ENCODE measurements at regions not wholly inside any gene's neighbourhood (a gene's known extent, or its start where the extent isn't known, plus 50 kb on each side); places are given as distances from the start of the nearest gene placed in this dataset.

DNA sequence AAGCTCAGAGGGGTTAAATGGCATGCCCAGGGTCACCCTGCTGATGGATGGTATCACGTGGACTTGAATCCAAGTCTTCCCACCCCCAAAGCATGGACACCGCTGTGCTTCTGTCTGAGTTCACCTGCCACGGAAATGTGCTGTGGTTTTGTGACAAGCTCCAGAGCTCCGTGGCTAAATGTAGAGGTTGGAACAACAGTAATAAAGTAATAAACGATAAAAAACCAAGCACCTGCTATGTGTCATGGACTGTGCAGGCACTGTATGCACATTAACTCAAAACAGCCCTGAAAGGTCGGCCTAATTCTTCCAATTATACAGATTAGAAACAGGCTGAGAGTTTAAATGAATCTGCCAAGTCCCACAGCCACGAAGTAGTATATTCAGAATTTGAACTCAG, 182.1 kb upstream of the NAV2 start (continued):
- TF ChIP-seq, protein P1, sequence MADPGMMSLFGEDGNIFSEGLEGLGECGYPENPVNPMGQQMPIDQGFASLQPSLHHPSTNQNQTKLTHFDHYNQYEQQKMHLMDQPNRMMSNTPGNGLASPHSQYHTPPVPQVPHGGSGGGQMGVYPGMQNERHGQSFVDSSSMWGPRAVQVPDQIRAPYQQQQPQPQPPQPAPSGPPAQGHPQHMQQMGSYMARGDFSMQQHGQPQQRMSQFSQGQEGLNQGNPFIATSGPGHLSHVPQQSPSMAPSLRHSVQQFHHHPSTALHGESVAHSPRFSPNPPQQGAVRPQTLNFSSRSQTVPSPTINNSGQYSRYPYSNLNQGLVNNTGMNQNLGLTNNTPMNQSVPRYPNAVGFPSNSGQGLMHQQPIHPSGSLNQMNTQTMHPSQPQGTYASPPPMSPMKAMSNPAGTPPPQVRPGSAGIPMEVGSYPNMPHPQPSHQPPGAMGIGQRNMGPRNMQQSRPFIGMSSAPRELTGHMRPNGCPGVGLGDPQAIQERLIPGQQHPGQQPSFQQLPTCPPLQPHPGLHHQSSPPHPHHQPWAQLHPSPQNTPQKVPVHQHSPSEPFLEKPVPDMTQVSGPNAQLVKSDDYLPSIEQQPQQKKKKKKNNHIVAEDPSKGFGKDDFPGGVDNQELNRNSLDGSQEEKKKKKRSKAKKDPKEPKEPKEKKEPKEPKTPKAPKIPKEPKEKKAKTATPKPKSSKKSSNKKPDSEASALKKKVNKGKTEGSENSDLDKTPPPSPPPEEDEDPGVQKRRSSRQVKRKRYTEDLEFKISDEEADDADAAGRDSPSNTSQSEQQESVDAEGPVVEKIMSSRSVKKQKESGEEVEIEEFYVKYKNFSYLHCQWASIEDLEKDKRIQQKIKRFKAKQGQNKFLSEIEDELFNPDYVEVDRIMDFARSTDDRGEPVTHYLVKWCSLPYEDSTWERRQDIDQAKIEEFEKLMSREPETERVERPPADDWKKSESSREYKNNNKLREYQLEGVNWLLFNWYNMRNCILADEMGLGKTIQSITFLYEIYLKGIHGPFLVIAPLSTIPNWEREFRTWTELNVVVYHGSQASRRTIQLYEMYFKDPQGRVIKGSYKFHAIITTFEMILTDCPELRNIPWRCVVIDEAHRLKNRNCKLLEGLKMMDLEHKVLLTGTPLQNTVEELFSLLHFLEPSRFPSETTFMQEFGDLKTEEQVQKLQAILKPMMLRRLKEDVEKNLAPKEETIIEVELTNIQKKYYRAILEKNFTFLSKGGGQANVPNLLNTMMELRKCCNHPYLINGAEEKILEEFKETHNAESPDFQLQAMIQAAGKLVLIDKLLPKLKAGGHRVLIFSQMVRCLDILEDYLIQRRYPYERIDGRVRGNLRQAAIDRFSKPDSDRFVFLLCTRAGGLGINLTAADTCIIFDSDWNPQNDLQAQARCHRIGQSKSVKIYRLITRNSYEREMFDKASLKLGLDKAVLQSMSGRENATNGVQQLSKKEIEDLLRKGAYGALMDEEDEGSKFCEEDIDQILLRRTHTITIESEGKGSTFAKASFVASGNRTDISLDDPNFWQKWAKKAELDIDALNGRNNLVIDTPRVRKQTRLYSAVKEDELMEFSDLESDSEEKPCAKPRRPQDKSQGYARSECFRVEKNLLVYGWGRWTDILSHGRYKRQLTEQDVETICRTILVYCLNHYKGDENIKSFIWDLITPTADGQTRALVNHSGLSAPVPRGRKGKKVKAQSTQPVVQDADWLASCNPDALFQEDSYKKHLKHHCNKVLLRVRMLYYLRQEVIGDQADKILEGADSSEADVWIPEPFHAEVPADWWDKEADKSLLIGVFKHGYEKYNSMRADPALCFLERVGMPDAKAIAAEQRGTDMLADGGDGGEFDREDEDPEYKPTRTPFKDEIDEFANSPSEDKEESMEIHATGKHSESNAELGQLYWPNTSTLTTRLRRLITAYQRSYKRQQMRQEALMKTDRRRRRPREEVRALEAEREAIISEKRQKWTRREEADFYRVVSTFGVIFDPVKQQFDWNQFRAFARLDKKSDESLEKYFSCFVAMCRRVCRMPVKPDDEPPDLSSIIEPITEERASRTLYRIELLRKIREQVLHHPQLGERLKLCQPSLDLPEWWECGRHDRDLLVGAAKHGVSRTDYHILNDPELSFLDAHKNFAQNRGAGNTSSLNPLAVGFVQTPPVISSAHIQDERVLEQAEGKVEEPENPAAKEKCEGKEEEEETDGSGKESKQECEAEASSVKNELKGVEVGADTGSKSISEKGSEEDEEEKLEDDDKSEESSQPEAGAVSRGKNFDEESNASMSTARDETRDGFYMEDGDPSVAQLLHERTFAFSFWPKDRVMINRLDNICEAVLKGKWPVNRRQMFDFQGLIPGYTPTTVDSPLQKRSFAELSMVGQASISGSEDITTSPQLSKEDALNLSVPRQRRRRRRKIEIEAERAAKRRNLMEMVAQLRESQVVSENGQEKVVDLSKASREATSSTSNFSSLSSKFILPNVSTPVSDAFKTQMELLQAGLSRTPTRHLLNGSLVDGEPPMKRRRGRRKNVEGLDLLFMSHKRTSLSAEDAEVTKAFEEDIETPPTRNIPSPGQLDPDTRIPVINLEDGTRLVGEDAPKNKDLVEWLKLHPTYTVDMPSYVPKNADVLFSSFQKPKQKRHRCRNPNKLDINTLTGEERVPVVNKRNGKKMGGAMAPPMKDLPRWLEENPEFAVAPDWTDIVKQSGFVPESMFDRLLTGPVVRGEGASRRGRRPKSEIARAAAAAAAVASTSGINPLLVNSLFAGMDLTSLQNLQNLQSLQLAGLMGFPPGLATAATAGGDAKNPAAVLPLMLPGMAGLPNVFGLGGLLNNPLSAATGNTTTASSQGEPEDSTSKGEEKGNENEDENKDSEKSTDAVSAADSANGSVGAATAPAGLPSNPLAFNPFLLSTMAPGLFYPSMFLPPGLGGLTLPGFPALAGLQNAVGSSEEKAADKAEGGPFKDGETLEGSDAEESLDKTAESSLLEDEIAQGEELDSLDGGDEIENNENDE (IDR thresholded peaks at IDR 0.05; ENCODE audit: insufficient replicate concordance, low read length): no peak
- no peak for TF ChIP-seq SP1 (IDR thresholded peaks at IDR 0.05; ENCODE audit: low read depth, low read length)
- no peak for TF ChIP-seq JUN (IDR thresholded peaks at IDR 0.05; ENCODE audit: low read depth, low read length)
- TF ChIP-seq NRF1 (IDR thresholded peaks at IDR 0.05; ENCODE audit: low read depth, low read length): no peak
- no peak for TF ChIP-seq CEBPB (IDR thresholded peaks at IDR 0.05; ENCODE audit: low read depth, low read length)
- TF ChIP-seq EP300 (IDR thresholded peaks at IDR 0.05; ENCODE audit: borderline replicate concordance in 1 of 2, low read depth in 2 of 2, low read length in 2 of 2): no peak
- TF ChIP-seq RBBP5 (IDR thresholded peaks at IDR 0.05; ENCODE audit: borderline replicate concordance, low read depth, low read length): no peak
- no peak for TF ChIP-seq CREB1 (IDR thresholded peaks at IDR 0.05)
- no peak for TF ChIP-seq TBP (IDR thresholded peaks at IDR 0.05; ENCODE audit: low read depth, low read length)
- TF ChIP-seq KDM4A (IDR thresholded peaks at IDR 0.05; ENCODE audit: low read depth, low read length, severe bottlenecking): no peak
- TF ChIP-seq TEAD4 (IDR thresholded peaks at IDR 0.05; ENCODE audit: low read depth, low read length): no peak
- TF ChIP-seq CBX8 (IDR thresholded peaks at IDR 0.05; ENCODE audit: borderline replicate concordance, low read depth, low read length): no peak
- no peak for TF ChIP-seq NANOG (IDR thresholded peaks at IDR 0.05; ENCODE audit: insufficient read depth, low read depth, low read length, poor library complexity, severe bottlenecking)
